ENCODE measurements at regions not wholly inside any gene's neighbourhood (a gene's known extent, or its start where the extent isn't known, plus 50 kb on each side); places are given as distances from the start of the nearest gene placed in this dataset.
"Not testable (repeated sequence)": the region's sequence is repeated elsewhere in the genome, so short reads cannot be mapped to it uniquely, and the experiment has no call there.

GRCh38 chr6:4636191-4636880 lies 139.9 kb upstream of the CDYL start:
- WGBS, 2 donors: 64 to 70% methylated on average over 14 of the region's 14 CpGs

GRCh38 chr6:4635666-4636065 lies 140.5 kb upstream of the CDYL start:
- H3K4me3 ChIP-seq (ENCODE audit: low read depth, poor library complexity, severe bottlenecking): no peak overlapping the region
- TF ChIP-seq POLR2A (IDR thresholded peaks at IDR 0.05) (no peak), CTCF (IDR thresholded peaks at IDR 0.05) (no peak)
- WGBS, 2 donors: 50 to 69% methylated on average over 5 of the region's 5 CpGs
- intact Hi-C loops (cut with DNase I; ENCODE audit: low total_unique reads): no loop called here
- no peak for DNase-seq (ENCODE audit: low spot score in 2 of 2)

More at GRCh38 chr6:4636191-4636880, 139.9 kb upstream of the CDYL start:
- H3K4me3 ChIP-seq (ENCODE audit: low read depth, poor library complexity, severe bottlenecking): no peak overlapping the region
- TF ChIP-seq POLR2A (IDR thresholded peaks at IDR 0.05) (no peak), CTCF (IDR thresholded peaks at IDR 0.05) (no peak)
- DNase-seq (ENCODE audit: low spot score in 2 of 2): no peak
- intact Hi-C loops (cut with DNase I; ENCODE audit: low total_unique reads): no loop called here

GRCh38 chr6:4632421-4632820 lies 143.8 kb upstream of the CDYL start:
- TF ChIP-seq CTCF (IDR thresholded peaks at IDR 0.05) (no peak), POLR2A (IDR thresholded peaks at IDR 0.05) (no peak)
- DNase-seq (ENCODE audit: low spot score in 2 of 2): no peak
- intact Hi-C loops (cut with DNase I; ENCODE audit: low total_unique reads): no loop called here
- H3K4me3 ChIP-seq (ENCODE audit: low read depth, poor library complexity, severe bottlenecking): no peak overlapping the region
- WGBS, 2 donors: 66 to 70% methylated on average over 2 of the region's 2 CpGs

GRCh38 chr6:4629789-4630188 lies 146.4 kb upstream of the CDYL start:
- intact Hi-C loops (cut with DNase I; ENCODE audit: low total_unique reads); DNase-seq (ENCODE audit: low spot score in 2 of 2); H3K4me3 ChIP-seq (ENCODE audit: low read depth, poor library complexity, severe bottlenecking): not testable (repeated sequence)
- WGBS, 2 donors: 90 to 95% methylated on average over 1 of the region's 1 CpG

GRCh38 chr6:4625557-4625956 lies 150.6 kb upstream of the CDYL start:
- no peak overlapping the region for H3K4me3 ChIP-seq (ENCODE audit: low read depth, poor library complexity, severe bottlenecking)
- DNase-seq (ENCODE audit: low spot score in 2 of 2): no peak
- WGBS, 2 donors: 93 to 97% methylated on average over 6 of the region's 6 CpGs
- TF ChIP-seq CTCF (IDR thresholded peaks at IDR 0.05) (no peak), POLR2A (IDR thresholded peaks at IDR 0.05) (no peak)
- intact Hi-C loops (cut with DNase I; ENCODE audit: low total_unique reads): no loop called here

- TF ChIP-seq POLR2A (IDR thresholded peaks at IDR 0.05) (no peak), CTCF (IDR thresholded peaks at IDR 0.05) (no peak)
These were observed 151.5 kb upstream of the CDYL start for GRCh38 chr6:4624726-4625125.

More at GRCh38 chr6:4624726-4625125, 151.5 kb upstream of the CDYL start:
- intact Hi-C loops (cut with DNase I; ENCODE audit: low total_unique reads): no loop called here
- WGBS, 2 donors: 88% methylated on average over 7 of the region's 7 CpGs
- H3K4me3 ChIP-seq (ENCODE audit: low read depth, poor library complexity, severe bottlenecking): no peak overlapping the region
- DNase-seq (ENCODE audit: low spot score in 2 of 2): no peak

All from lower leg skin (tissue), 4 donors.